SK-N-SH treated with all-trans-retinoic acid at 6 μM for 48 hours (cell line): ENCODE measurements at regions not wholly inside any gene's neighbourhood (a gene's known extent, or its start where the extent isn't known, plus 50 kb on each side); places are given as distances from the start of the nearest gene placed in this dataset.
"Not testable (repeated sequence)": the region's sequence is repeated elsewhere in the genome, so short reads cannot be mapped to it uniquely, and the experiment has no call there.

Source experiments
- BACH2 ChIP-seq: fragments of 250-450 bp; sonication (Bioruptor Pico); IDR thresholded peaks from 2 replicates; pipeline ENCODE4 v1.9.0; 2021; ENCODE audit warnings: mild to moderate bottlenecking, borderline replicate concordance
- GLIS3 ChIP-seq: fragments of 250-450 bp; sonication (Bioruptor Pico); IDR thresholded peaks from 2 replicates; pipeline ENCODE4 v1.5.0; 2020; ENCODE audit warnings: mild to moderate bottlenecking, moderate library complexity
- ISL1 ChIP-seq: fragments of 250-450 bp; sonication (Bioruptor Pico); IDR thresholded peaks from 2 replicates; pipeline ENCODE4 v2.1.2; 2022; ENCODE audit warnings: mild to moderate bottlenecking, moderate library complexity
- PPARA ChIP-seq: fragments of 250-450 bp; sonication (Bioruptor Pico); IDR thresholded peaks from 2 replicates; pipeline ENCODE4 v1.5.0; 2020; ENCODE audit warnings: mild to moderate bottlenecking, borderline replicate concordance
- ZC3H10 ChIP-seq: fragments of 250-450 bp; sonication (Bioruptor Pico); IDR thresholded peaks from 2 replicates; pipeline ENCODE4 v1.5.1; 2021; ENCODE audit warnings: mild to moderate bottlenecking, moderate library complexity
- ZFP3 ChIP-seq: fragments of 250-450 bp; sonication (Bioruptor Pico); IDR thresholded peaks from 2 replicates; pipeline ENCODE4 v1.5.0; 2020; ENCODE audit warnings: mild to moderate bottlenecking, moderate library complexity
- ZFP30 ChIP-seq: fragments of 450-650 bp; formaldehyde crosslinking; IDR thresholded peaks from 2 replicates; pipeline ENCODE4 v1.5.0; 2022; ENCODE audit warnings: mild to moderate bottlenecking, moderate library complexity
- ZNF70 ChIP-seq: fragments of 450-650 bp; formaldehyde crosslinking; IDR thresholded peaks from 2 replicates; pipeline ENCODE4 v1.5.0; 2020; ENCODE audit warnings: mild to moderate bottlenecking, moderate library complexity

DNA sequence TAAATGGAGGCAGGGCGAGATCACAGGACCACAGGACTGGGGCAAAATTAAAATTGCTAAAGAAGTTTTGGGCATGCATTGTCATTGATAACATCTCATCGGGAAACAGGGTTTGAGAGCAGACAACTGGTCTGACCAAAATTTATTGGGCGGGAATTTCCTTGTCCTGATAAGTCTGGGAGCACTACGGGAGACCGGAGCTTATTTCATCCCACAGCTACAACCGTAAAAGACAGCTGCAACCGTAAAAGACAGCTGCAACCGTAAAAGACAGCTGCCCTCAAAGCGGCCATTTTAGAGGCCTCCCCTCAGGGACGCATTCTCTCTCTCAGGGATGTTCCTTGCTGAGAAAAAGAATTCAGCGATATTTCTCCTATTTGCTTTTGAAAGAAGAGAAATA is 170.4 kb upstream of the NPAP1 start:
- TF ChIP-seq GLIS3; ISL1 (CRISPR knock-in tag); ZNF70; ZFP30; PPARA (CRISPR knock-in tag); ZFP3 (CRISPR knock-in tag); ZC3H10 (CRISPR knock-in tag); BACH2 (CRISPR knock-in tag): not testable (repeated sequence)
